ENCODE measurements at regions not wholly inside any gene's neighbourhood (a gene's known extent, or its start where the extent isn't known, plus 50 kb on each side); places are given as distances from the start of the nearest gene placed in this dataset.

GRCh38 chr5:99878830-99879229 is 656.3 kb upstream of the FAM174A start:
- no peaks in the 10 kb centered on the region for H3K36me3 ChIP-seq (ENCODE audit: control insufficient read depth, insufficient read depth, low read length)
- DNase-seq (ENCODE audit: extremely low read depth, insufficient read length), result no peak
- TF ChIP-seq CTCF (IDR thresholded peaks at IDR 0.05; ENCODE audit: insufficient read depth, low read length, poor library complexity, severe bottlenecking), result no peak
- H3K27me3 ChIP-seq (replicated peaks; ENCODE audit: control insufficient read depth, insufficient read depth, low read length), result no peaks in the 10 kb centered on the region
- H3K4me3 ChIP-seq (replicated peaks; ENCODE audit: low read depth, low read length), result no peak overlapping the region

- no peak for TF ChIP-seq CTCF (IDR thresholded peaks at IDR 0.05; ENCODE audit: insufficient read depth, low read length, poor library complexity, severe bottlenecking)
- Histone ChIP-seq H3K36me3 (ENCODE audit: control insufficient read depth, insufficient read depth, low read length) (no peaks in the 10 kb centered on the region), H3K27me3 (replicated peaks; ENCODE audit: control insufficient read depth, insufficient read depth, low read length) (no peaks in the 10 kb centered on the region), H3K4me3 (replicated peaks; ENCODE audit: low read depth, low read length) (no peak overlapping the region)
- DNase-seq (ENCODE audit: extremely low read depth, insufficient read length), result no peak
These were observed 668.4 kb upstream of the FAM174A start for GRCh38 chr5:99866740-99867139.

- H3K27me3 ChIP-seq (replicated peaks; ENCODE audit: control insufficient read depth, insufficient read depth, low read length), result no peaks in the 10 kb centered on the region
- no peak overlapping the region for H3K4me3 ChIP-seq (replicated peaks; ENCODE audit: low read depth, low read length)
- no peaks in the 10 kb centered on the region for H3K36me3 ChIP-seq (ENCODE audit: control insufficient read depth, insufficient read depth, low read length)
- TF ChIP-seq CTCF (IDR thresholded peaks at IDR 0.05; ENCODE audit: insufficient read depth, low read length, poor library complexity, severe bottlenecking), result no peak
- DNase-seq (ENCODE audit: extremely low read depth, insufficient read length), result no peak
These were observed 670.0 kb upstream of the FAM174A start for GRCh38 chr5:99865159-99865558.

GRCh38 chr5:99835791-99836190 is 699.4 kb upstream of the FAM174A start:
- DNase-seq (ENCODE audit: extremely low read depth, insufficient read length), result no peak
- TF ChIP-seq CTCF (IDR thresholded peaks at IDR 0.05; ENCODE audit: insufficient read depth, low read length, poor library complexity, severe bottlenecking), result no peak

GRCh38 chr5:99827136-99827535 is 708.0 kb upstream of the FAM174A start:
- no peak for DNase-seq (ENCODE audit: extremely low read depth, insufficient read length)
- H3K36me3 ChIP-seq (ENCODE audit: control insufficient read depth, insufficient read depth, low read length), result no peaks in the 10 kb centered on the region
- TF ChIP-seq CTCF (IDR thresholded peaks at IDR 0.05; ENCODE audit: insufficient read depth, low read length, poor library complexity, severe bottlenecking), result no peak
- H3K27me3 ChIP-seq (replicated peaks; ENCODE audit: control insufficient read depth, insufficient read depth, low read length), result no peaks in the 10 kb centered on the region
- no peak overlapping the region for H3K4me3 ChIP-seq (replicated peaks; ENCODE audit: low read depth, low read length)

More at GRCh38 chr5:99835791-99836190, 699.4 kb upstream of the FAM174A start:
- Histone ChIP-seq H3K36me3 (ENCODE audit: control insufficient read depth, insufficient read depth, low read length) (no peaks in the 10 kb centered on the region), H3K4me3 (replicated peaks; ENCODE audit: low read depth, low read length) (no peak overlapping the region), H3K27me3 (replicated peaks; ENCODE audit: control insufficient read depth, insufficient read depth, low read length) (no peaks in the 10 kb centered on the region)

GRCh38 chr5:99817796-99818195 is 717.4 kb upstream of the FAM174A start:
- no peaks in the 10 kb centered on the region for H3K36me3 ChIP-seq (ENCODE audit: control insufficient read depth, insufficient read depth, low read length)
- DNase-seq (ENCODE audit: extremely low read depth, insufficient read length), result no peak
- no peak overlapping the region for H3K4me3 ChIP-seq (replicated peaks; ENCODE audit: low read depth, low read length)
- H3K27me3 ChIP-seq (replicated peaks; ENCODE audit: control insufficient read depth, insufficient read depth, low read length), result no peaks in the 10 kb centered on the region
- no peak for TF ChIP-seq CTCF (IDR thresholded peaks at IDR 0.05; ENCODE audit: insufficient read depth, low read length, poor library complexity, severe bottlenecking)

All from GM06990 (cell line).